Kidney epithelial cell (primary cell): ENCODE measurements at regions not wholly inside any gene's neighbourhood (a gene's known extent, or its start where the extent isn't known, plus 50 kb on each side); places are given as distances from the start of the nearest gene placed in this dataset.

ENCODE experiments used
- DNase-seq: peaks from one replicate; pipeline ENCODE4 v3.0.0-alpha.2; 2010; ENCODE audit warnings: low read depth
- H3K27me3 ChIP-seq: 2 replicates; pipeline ENCODE4 v1.6.0; 2011; ENCODE audit warnings: low read length; ENCODE audit not compliant: control insufficient read depth, insufficient read depth
- H3K36me3 ChIP-seq: 2 replicates; pipeline ENCODE4 v1.5.1; 2011; ENCODE audit warnings: low read length; ENCODE audit not compliant: control insufficient read depth, insufficient read depth
- H3K4me3 ChIP-seq: 2 replicates; pipeline ENCODE4 v1.5.1; 2011; ENCODE audit warnings: low read depth, mild to moderate bottlenecking, control low read depth, low read length
- CTCF ChIP-seq: IDR thresholded peaks from 2 replicates; pipeline ENCODE4 v1.5.1; 2011; ENCODE audit warnings: mild to moderate bottlenecking, moderate library complexity, low read length, control low read depth, inconsistent platforms; ENCODE audit not compliant: insufficient read depth, poor library complexity, severe bottlenecking

- Histone ChIP-seq H3K36me3 (no peaks in the 10 kb centered on the region), H3K27me3 (no peaks in the 10 kb centered on the region), H3K4me3 (no peak overlapping the region)
- DNase-seq: no peak
- TF ChIP-seq CTCF: no peak
Observed at GRCh38 chr1:79069828-79070227, 63.3 kb upstream of the ADGRL4 start.

GRCh38 chr1:79059341-79059740 lies 52.8 kb upstream of the ADGRL4 start:
- DNase-seq: no peak
- Histone ChIP-seq H3K4me3 (no peak overlapping the region), H3K27me3 (no peaks in the 10 kb centered on the region), H3K36me3 (no peaks in the 10 kb centered on the region)
- TF ChIP-seq CTCF: no peak
